ENCODE measurements at regions not wholly inside any gene's neighbourhood (a gene's known extent, or its start where the extent isn't known, plus 50 kb on each side); places are given as distances from the start of the nearest gene placed in this dataset.

DNA sequence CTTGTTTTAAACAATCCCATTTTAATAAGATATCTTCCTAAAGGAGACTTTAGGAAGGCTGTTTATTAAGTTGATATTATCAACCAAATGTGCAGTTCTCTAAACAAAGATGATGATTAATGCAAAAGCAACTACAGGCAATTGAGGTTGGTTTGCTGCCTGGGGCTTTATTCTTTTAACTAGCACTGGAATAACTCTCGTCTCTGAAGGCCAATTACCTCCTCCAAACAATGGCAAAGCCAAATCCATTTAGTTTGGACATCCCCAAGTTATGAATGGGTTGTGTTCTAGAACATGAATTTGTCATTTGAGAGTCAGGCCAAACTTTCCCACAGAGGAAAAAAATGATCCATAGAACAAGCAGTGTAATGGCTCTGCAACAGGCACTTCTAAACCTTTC, 114.1 kb downstream of the SLC16A9 start:
- no peak for ATAC-seq (ENCODE audit: low FRiP score in 2 of 2)

DNA sequence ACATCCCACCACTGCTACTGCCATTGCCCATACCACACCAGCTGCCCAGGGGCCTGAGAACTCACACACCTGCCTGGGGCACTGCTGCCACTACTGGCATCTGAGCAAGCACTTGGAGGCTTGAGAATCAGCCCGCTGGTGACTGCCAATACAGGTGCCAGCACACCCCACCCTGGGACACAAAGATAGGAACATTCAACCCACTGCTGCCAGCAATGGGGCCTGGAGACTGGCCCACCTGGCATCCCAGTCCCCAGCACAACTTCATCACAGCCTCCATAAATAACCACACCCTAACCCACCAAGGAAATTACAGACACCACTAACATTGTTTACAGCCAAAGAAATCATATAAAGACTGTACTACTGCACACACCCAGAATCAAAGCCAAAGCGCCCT, 115.9 kb downstream of the SLC16A9 start:
- WGBS, 2 donors, result 80 to 95% methylated on average over 2 of the region's 2 CpGs
- Histone ChIP-seq H3K27ac (no peak overlapping the region), H3K4me1 (no peaks in the 10 kb centered on the region), H3K9me3 (no peaks in the 10 kb centered on the region), H3K36me3 (no peaks in the 10 kb centered on the region), H3K4me3 (no peak overlapping the region), H3K27me3 (no peaks in the 10 kb centered on the region)
- ATAC-seq (ENCODE audit: low FRiP score in 2 of 2), result no peak
- no peak for DNase-seq
- TF ChIP-seq EP300 (IDR thresholded peaks at IDR 0.05) (no peak), POLR2A (IDR thresholded peaks at IDR 0.05) (no peak), POLR2AphosphoS5 (IDR thresholded peaks at IDR 0.05) (no peak)
- TF ChIP-seq, protein P1, sequence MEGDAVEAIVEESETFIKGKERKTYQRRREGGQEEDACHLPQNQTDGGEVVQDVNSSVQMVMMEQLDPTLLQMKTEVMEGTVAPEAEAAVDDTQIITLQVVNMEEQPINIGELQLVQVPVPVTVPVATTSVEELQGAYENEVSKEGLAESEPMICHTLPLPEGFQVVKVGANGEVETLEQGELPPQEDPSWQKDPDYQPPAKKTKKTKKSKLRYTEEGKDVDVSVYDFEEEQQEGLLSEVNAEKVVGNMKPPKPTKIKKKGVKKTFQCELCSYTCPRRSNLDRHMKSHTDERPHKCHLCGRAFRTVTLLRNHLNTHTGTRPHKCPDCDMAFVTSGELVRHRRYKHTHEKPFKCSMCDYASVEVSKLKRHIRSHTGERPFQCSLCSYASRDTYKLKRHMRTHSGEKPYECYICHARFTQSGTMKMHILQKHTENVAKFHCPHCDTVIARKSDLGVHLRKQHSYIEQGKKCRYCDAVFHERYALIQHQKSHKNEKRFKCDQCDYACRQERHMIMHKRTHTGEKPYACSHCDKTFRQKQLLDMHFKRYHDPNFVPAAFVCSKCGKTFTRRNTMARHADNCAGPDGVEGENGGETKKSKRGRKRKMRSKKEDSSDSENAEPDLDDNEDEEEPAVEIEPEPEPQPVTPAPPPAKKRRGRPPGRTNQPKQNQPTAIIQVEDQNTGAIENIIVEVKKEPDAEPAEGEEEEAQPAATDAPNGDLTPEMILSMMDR (IDR thresholded peaks at IDR 0.05), result no peak

More for the DNA sequence above, 114.1 kb downstream of the SLC16A9 start:
- H3K4me1 ChIP-seq, result no peaks in the 10 kb centered on the region
- TF ChIP-seq EP300 (IDR thresholded peaks at IDR 0.05), result no peak
- TF ChIP-seq POLR2AphosphoS5 (IDR thresholded peaks at IDR 0.05), result no peak
- TF ChIP-seq, protein P1 (IDR thresholded peaks at IDR 0.05), result no peak
- no peak for TF ChIP-seq POLR2A (IDR thresholded peaks at IDR 0.05)
- H3K36me3 ChIP-seq, result no peaks in the 10 kb centered on the region
- H3K9me3 ChIP-seq, result no peaks in the 10 kb centered on the region
- no peak for DNase-seq
- H3K4me3 ChIP-seq, result no peak overlapping the region
- WGBS, 2 donors, result 47 to 67% methylated on average over 1 of the region's 1 CpG
- H3K27me3 ChIP-seq, result no peaks in the 10 kb centered on the region
- no peak overlapping the region for H3K27ac ChIP-seq

DNA sequence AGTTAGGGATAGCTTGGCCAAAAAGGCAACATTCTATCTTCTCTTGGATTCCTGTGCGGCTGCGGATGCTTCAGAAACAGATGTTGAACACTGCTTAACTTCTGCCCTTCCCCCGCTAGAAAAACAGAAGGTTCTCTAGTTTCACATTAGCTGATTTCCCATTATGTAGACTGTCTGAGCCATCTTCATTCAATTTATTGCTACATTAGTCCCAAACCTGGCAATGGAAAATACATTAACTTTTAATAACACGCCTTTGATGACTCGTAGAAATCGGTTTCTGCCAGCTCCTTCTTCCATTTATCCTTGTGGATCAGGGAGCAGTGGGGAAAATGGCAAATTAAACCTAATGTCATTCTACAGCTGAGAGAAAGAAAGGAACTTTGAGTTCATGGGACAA, 119.9 kb downstream of the SLC16A9 start:
- no peaks in the 10 kb centered on the region for H3K36me3 ChIP-seq
- ATAC-seq (ENCODE audit: low FRiP score in 2 of 2) (no peak), DNase-seq (no peak)
- H3K27me3 ChIP-seq, result no peaks in the 10 kb centered on the region
- no peak overlapping the region for H3K27ac ChIP-seq
- H3K4me1 ChIP-seq, result no peaks in the 10 kb centered on the region
- WGBS, 2 donors, result 91 to 94% methylated on average over 6 of the region's 6 CpGs
- H3K9me3 ChIP-seq, result no peaks in the 10 kb centered on the region
- no peak for TF ChIP-seq POLR2AphosphoS5 (IDR thresholded peaks at IDR 0.05)
- no peak for TF ChIP-seq EP300 (IDR thresholded peaks at IDR 0.05)
- no peak for TF ChIP-seq POLR2A (IDR thresholded peaks at IDR 0.05)
- TF ChIP-seq, protein P1 (IDR thresholded peaks at IDR 0.05), result no peak
- no peak overlapping the region for H3K4me3 ChIP-seq

DNA sequence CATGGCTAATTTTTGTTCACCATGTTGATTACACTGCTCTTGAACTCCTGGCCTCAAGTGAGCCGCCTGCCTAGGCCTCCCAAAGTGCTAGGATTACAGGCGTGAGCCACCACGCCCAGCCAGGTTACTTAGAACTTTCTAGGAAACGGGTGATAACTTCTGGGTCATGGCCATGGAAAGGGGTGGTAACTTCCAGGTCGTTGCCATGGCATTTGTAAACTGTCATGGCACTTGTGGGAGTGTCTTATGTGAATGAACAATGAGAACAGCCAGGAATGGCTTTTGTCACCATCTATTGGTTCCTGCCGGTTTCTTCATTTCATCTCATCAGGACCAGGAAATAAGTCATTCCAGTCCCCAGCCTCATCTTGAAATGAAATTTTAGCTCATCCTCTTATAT, 120.9 kb downstream of the SLC16A9 start:
- H3K36me3 ChIP-seq, result no peaks in the 10 kb centered on the region
- H3K27ac ChIP-seq, result no peak overlapping the region
- DNase-seq, result no peak
- WGBS, 2 donors, result 78 to 96% methylated on average over 5 to 6 of the region's 6 CpGs
- ATAC-seq (ENCODE audit: low FRiP score in 2 of 2), result no peak
- TF ChIP-seq POLR2AphosphoS5 (IDR thresholded peaks at IDR 0.05) (no peak), POLR2A (IDR thresholded peaks at IDR 0.05) (no peak), EP300 (IDR thresholded peaks at IDR 0.05) (no peak)
- TF ChIP-seq, protein P1 (IDR thresholded peaks at IDR 0.05), result no peak
- H3K4me1 ChIP-seq, result peaks cover 0 to 5% (median 0%) of the 10 kb centered on the region in 4 donors
- no peak overlapping the region for H3K4me3 ChIP-seq
- H3K9me3 ChIP-seq, result no peaks in the 10 kb centered on the region
- no peaks in the 10 kb centered on the region for H3K27me3 ChIP-seq

DNA sequence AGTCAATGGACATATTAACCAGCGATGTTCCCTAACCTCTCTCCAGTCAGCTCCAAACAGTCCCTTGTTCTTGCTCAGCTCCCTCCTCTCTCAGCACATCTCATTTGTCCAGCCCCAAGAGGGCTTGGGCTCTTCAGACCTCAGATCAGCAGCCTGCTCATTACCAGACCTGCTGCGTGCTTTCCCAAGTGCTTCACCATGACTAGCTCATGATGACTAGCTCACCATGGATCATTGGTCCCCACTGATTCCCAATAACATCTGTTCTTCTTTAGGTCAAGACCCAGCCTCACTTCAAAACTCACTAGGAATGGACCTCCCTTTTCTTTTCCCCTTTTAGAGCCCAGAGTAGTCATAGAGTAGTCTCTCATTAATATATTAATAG, 121.9 kb downstream of the SLC16A9 start:
- Histone ChIP-seq H3K36me3 (no peaks in the 10 kb centered on the region), H3K4me3 (no peak overlapping the region), H3K4me1 (peaks cover 0 to 5% (median 0%) of the 10 kb centered on the region in 4 donors), H3K27me3 (no peaks in the 10 kb centered on the region), H3K27ac (no peak overlapping the region), H3K9me3 (no peaks in the 10 kb centered on the region)
- ATAC-seq (ENCODE audit: low FRiP score in 2 of 2), result no peak
- WGBS, 2 donors, result 48 to 68% methylated on average over 2 of the region's 2 CpGs
- no peak for DNase-seq
- TF ChIP-seq POLR2AphosphoS5 (IDR thresholded peaks at IDR 0.05), result no peak
